SK-N-SH treated with all-trans-retinoic acid at 6 μM for 48 hours (cell line): ENCODE measurements at regions not wholly inside any gene's neighbourhood (a gene's known extent, or its start where the extent isn't known, plus 50 kb on each side); places are given as distances from the start of the nearest gene placed in this dataset.

Experiments
- ATAC-seq: fragments of 200-7000 bp; cut with Tn5 transposase; 3 replicates; pipeline ENCODE4 v1.9.1; 2020; ENCODE audit warnings: mild to moderate bottlenecking, moderate library complexity
- ARNTL ChIP-seq: fragments of 450-650 bp; formaldehyde crosslinking; IDR thresholded peaks from 2 replicates; pipeline ENCODE4 v1.5.0; 2020; ENCODE audit warnings: low read depth, mild to moderate bottlenecking, moderate library complexity, borderline replicate concordance
- BACH2 ChIP-seq: fragments of 250-450 bp; sonication (Bioruptor Pico); IDR thresholded peaks from 2 replicates; pipeline ENCODE4 v1.9.0; 2021; ENCODE audit warnings: mild to moderate bottlenecking, borderline replicate concordance
- CSDC2 ChIP-seq: fragments of 250-450 bp; sonication (Bioruptor Pico); IDR thresholded peaks from 2 replicates; pipeline ENCODE4 v1.5.0; 2020; ENCODE audit warnings: mild to moderate bottlenecking, moderate library complexity
- ESRRG ChIP-seq: fragments of 250-450 bp; sonication (Bioruptor Pico); IDR thresholded peaks from 2 replicates; pipeline ENCODE4 v1.6.1; 2021; ENCODE audit warnings: mild to moderate bottlenecking
- GLIS3 ChIP-seq: fragments of 250-450 bp; sonication (Bioruptor Pico); IDR thresholded peaks from 2 replicates; pipeline ENCODE4 v1.5.0; 2020; ENCODE audit warnings: mild to moderate bottlenecking, moderate library complexity
- ISL1 ChIP-seq: fragments of 250-450 bp; sonication (Bioruptor Pico); IDR thresholded peaks from 2 replicates; pipeline ENCODE4 v2.1.2; 2022; ENCODE audit warnings: mild to moderate bottlenecking, moderate library complexity
- OSR1 ChIP-seq: fragments of 250-450 bp; sonication (Bioruptor Pico); IDR thresholded peaks from 2 replicates; pipeline ENCODE4 v1.8.0; 2022; ENCODE audit warnings: moderate library complexity, mild to moderate bottlenecking, inconsistent platforms
- PPARA ChIP-seq: fragments of 250-450 bp; sonication (Bioruptor Pico); IDR thresholded peaks from 2 replicates; pipeline ENCODE4 v1.5.0; 2020; ENCODE audit warnings: mild to moderate bottlenecking, borderline replicate concordance
- RARB ChIP-seq: fragments of 250-450 bp; sonication (Bioruptor Pico); IDR thresholded peaks from 2 replicates; pipeline ENCODE4 v1.8.0; 2021; ENCODE audit warnings: mild to moderate bottlenecking, moderate library complexity
- SNAI2 ChIP-seq: fragments of 250-450 bp; sonication (Bioruptor Pico); IDR thresholded peaks from 2 replicates; pipeline ENCODE4 v1.5.0; 2020; ENCODE audit warnings: mild to moderate bottlenecking, moderate library complexity
- TCF4 ChIP-seq: fragments of 250-450 bp; sonication (Bioruptor Pico); IDR thresholded peaks from 2 replicates; pipeline ENCODE4 v1.8.0; 2021; ENCODE audit warnings: mild to moderate bottlenecking, moderate library complexity, borderline replicate concordance
- TOX ChIP-seq: fragments of 250-450 bp; sonication (Bioruptor Pico); IDR thresholded peaks from 2 replicates; pipeline ENCODE4 v1.8.0; 2021; ENCODE audit warnings: mild to moderate bottlenecking, moderate library complexity, borderline replicate concordance
- ZFP3 ChIP-seq: fragments of 250-450 bp; sonication (Bioruptor Pico); IDR thresholded peaks from 2 replicates; pipeline ENCODE4 v1.5.0; 2020; ENCODE audit warnings: mild to moderate bottlenecking, moderate library complexity
- ZFP30 ChIP-seq: fragments of 450-650 bp; formaldehyde crosslinking; IDR thresholded peaks from 2 replicates; pipeline ENCODE4 v1.5.0; 2022; ENCODE audit warnings: mild to moderate bottlenecking, moderate library complexity
- ZNF565 ChIP-seq: fragments of 450-650 bp; formaldehyde crosslinking; conservative IDR thresholded peaks from 2 replicates; pipeline ENCODE4 v1.5.0; 2020; ENCODE audit warnings: low read depth, mild to moderate bottlenecking, moderate library complexity
- ZNF70 ChIP-seq: fragments of 450-650 bp; formaldehyde crosslinking; IDR thresholded peaks from 2 replicates; pipeline ENCODE4 v1.5.0; 2020; ENCODE audit warnings: mild to moderate bottlenecking, moderate library complexity
- TF ChIP-seq, protein P1 (sequence below): fragments of 250-450 bp; sonication (Bioruptor Pico); IDR thresholded peaks from 2 replicates; pipeline ENCODE4 v1.5.1; 2021; ENCODE audit warnings: mild to moderate bottlenecking, moderate library complexity
- TF ChIP-seq, protein P2 (sequence below): fragments of 250-450 bp; sonication (Bioruptor Pico); IDR thresholded peaks from 2 replicates; pipeline ENCODE4 v1.5.1; 2020; ENCODE audit warnings: low read depth, mild to moderate bottlenecking, moderate library complexity
- TF ChIP-seq, protein P3 (sequence below): fragments of 250-450 bp; sonication (Bioruptor Pico); IDR thresholded peaks from 2 replicates; pipeline ENCODE4 v1.8.0; 2021; ENCODE audit warnings: low read depth, mild to moderate bottlenecking, moderate library complexity, borderline replicate concordance
- TF ChIP-seq, protein P4 (sequence below): fragments of 250-450 bp; sonication (Bioruptor Pico); IDR thresholded peaks from 2 replicates; pipeline ENCODE4 v1.5.0; 2020; ENCODE audit warnings: mild to moderate bottlenecking, moderate library complexity
- TF ChIP-seq, protein P5 (sequence below): fragments of 250-450 bp; sonication (Bioruptor Pico); IDR thresholded peaks from 2 replicates; pipeline ENCODE4 v1.8.0; 2020; ENCODE audit warnings: mild to moderate bottlenecking, moderate library complexity, borderline replicate concordance

DNA sequence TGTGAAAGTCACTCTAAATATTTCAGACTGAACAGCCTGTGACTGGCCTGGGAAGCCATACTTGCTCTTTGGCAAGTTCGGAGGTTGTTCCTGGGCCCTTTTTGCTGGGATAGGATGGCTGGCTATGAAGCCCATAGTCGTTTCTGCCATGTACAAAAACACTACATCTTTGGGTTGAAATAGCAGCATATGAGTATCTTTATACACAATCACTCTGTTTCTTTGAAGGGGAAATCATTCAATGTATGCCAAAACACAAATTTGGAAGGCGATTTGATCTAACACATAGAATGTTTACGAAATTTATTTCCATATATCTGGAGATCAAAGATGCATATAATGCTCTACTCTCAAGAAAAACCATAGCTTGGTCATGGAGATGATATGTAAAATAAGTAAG, 192.9 kb downstream of the SQOR start (continued):
- no peak for TF ChIP-seq OSR1 (CRISPR knock-in tag)
- no peak for TF ChIP-seq ZNF70
- no peak for TF ChIP-seq ISL1 (CRISPR knock-in tag)
- TF ChIP-seq, protein P1, sequence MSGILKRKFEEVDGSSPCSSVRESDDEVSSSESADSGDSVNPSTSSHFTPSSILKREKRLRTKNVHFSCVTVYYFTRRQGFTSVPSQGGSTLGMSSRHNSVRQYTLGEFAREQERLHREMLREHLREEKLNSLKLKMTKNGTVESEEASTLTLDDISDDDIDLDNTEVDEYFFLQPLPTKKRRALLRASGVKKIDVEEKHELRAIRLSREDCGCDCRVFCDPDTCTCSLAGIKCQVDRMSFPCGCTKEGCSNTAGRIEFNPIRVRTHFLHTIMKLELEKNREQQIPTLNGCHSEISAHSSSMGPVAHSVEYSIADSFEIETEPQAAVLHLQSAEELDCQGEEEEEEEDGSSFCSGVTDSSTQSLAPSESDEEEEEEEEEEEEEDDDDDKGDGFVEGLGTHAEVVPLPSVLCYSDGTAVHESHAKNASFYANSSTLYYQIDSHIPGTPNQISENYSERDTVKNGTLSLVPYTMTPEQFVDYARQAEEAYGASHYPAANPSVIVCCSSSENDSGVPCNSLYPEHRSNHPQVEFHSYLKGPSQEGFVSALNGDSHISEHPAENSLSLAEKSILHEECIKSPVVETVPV, result no peak
- TF ChIP-seq RARB (CRISPR knock-in tag), result no peak

DNA sequence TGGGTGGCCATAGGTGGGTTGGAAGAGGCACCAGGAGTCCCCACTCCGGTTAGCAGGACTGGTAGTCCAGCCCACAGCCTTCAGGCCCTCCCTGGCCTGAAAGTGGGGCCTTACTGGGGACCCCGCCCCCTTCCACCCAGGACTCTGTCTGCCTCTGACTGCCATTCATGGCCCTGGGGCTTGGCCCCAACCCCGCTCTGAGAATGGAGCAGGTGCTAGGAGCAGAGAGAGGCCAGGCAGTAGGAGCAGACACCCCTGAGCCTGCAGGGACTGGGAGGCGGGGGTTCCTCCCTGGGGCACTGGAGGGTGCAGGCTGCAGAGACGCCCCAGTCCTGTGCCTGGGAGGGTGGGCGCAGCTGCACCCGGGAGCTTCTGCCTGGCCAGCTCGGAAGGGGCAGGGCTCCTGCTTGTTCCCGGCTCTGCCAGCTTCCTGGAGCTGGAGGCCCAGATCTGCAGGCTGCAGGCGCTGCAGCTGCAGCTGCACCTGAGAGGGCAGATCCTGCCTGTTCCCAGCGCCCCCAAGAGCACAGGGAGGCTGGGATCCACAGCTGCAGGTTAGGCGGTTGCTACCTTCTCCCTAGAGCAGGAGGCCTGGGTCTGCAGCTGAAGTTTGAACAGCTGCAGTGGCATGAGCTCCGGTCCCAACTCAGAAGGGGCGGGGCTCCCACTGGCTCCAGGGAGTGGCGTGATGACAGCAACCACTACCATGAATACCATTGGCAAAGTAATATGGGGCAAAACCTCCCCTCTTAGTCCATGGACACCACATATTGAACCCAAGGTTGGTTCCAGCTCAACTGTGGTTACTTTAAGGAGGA, 194.7 kb downstream of the SQOR start:
- no peak for ATAC-seq
- TF ChIP-seq, protein P2, sequence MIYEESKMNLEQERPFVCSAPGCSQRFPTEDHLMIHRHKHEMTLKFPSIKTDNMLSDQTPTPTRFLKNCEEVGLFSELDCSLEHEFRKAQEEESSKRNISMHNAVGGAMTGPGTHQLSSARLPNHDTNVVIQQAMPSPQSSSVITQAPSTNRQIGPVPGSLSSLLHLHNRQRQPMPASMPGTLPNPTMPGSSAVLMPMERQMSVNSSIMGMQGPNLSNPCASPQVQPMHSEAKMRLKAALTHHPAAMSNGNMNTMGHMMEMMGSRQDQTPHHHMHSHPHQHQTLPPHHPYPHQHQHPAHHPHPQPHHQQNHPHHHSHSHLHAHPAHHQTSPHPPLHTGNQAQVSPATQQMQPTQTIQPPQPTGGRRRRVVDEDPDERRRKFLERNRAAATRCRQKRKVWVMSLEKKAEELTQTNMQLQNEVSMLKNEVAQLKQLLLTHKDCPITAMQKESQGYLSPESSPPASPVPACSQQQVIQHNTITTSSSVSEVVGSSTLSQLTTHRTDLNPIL, result no peak
- no peak for TF ChIP-seq ZFP3
- TF ChIP-seq RARB (CRISPR knock-in tag), result no peak
- no peak for TF ChIP-seq PPARA (CRISPR knock-in tag)
- no peak for TF ChIP-seq TCF4 (CRISPR knock-in tag)
- no peak for TF ChIP-seq TOX (CRISPR knock-in tag)
- no peak for TF ChIP-seq ARNTL (CRISPR knock-in tag)
- no peak for TF ChIP-seq BACH2 (CRISPR knock-in tag)
- no peak for TF ChIP-seq ZNF70
- TF ChIP-seq, protein P3, sequence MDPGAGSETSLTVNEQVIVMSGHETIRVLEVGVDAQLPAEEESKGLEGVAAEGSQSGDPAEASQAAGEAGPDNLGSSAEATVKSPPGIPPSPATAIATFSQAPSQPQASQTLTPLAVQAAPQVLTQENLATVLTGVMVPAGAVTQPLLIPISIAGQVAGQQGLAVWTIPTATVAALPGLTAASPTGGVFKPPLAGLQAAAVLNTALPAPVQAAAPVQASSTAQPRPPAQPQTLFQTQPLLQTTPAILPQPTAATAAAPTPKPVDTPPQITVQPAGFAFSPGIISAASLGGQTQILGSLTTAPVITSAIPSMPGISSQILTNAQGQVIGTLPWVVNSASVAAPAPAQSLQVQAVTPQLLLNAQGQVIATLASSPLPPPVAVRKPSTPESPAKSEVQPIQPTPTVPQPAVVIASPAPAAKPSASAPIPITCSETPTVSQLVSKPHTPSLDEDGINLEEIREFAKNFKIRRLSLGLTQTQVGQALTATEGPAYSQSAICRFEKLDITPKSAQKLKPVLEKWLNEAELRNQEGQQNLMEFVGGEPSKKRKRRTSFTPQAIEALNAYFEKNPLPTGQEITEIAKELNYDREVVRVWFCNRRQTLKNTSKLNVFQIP, result no peak
- TF ChIP-seq, protein P4, sequence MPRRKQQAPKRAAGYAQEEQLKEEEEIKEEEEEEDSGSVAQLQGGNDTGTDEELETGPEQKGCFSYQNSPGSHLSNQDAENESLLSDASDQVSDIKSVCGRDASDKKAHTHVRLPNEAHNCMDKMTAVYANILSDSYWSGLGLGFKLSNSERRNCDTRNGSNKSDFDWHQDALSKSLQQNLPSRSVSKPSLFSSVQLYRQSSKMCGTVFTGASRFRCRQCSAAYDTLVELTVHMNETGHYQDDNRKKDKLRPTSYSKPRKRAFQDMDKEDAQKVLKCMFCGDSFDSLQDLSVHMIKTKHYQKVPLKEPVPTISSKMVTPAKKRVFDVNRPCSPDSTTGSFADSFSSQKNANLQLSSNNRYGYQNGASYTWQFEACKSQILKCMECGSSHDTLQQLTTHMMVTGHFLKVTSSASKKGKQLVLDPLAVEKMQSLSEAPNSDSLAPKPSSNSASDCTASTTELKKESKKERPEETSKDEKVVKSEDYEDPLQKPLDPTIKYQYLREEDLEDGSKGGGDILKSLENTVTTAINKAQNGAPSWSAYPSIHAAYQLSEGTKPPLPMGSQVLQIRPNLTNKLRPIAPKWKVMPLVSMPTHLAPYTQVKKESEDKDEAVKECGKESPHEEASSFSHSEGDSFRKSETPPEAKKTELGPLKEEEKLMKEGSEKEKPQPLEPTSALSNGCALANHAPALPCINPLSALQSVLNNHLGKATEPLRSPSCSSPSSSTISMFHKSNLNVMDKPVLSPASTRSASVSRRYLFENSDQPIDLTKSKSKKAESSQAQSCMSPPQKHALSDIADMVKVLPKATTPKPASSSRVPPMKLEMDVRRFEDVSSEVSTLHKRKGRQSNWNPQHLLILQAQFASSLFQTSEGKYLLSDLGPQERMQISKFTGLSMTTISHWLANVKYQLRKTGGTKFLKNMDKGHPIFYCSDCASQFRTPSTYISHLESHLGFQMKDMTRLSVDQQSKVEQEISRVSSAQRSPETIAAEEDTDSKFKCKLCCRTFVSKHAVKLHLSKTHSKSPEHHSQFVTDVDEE (CRISPR knock-in tag), result no peak
- TF ChIP-seq, protein P5, sequence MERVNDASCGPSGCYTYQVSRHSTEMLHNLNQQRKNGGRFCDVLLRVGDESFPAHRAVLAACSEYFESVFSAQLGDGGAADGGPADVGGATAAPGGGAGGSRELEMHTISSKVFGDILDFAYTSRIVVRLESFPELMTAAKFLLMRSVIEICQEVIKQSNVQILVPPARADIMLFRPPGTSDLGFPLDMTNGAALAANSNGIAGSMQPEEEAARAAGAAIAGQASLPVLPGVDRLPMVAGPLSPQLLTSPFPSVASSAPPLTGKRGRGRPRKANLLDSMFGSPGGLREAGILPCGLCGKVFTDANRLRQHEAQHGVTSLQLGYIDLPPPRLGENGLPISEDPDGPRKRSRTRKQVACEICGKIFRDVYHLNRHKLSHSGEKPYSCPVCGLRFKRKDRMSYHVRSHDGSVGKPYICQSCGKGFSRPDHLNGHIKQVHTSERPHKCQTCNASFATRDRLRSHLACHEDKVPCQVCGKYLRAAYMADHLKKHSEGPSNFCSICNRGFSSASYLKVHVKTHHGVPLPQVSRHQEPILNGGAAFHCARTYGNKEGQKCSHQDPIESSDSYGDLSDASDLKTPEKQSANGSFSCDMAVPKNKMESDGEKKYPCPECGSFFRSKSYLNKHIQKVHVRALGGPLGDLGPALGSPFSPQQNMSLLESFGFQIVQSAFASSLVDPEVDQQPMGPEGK (CRISPR knock-in tag), result no peak
- TF ChIP-seq ZFP30, result no peak
- TF ChIP-seq CSDC2 (CRISPR knock-in tag), result no peak
- no peak for TF ChIP-seq ZNF565
- no peak for TF ChIP-seq ISL1 (CRISPR knock-in tag)
- no peak for TF ChIP-seq OSR1 (CRISPR knock-in tag)

GRCh38 chr15:45831787-45832186, 197.0 kb downstream of the SQOR start:
- ATAC-seq, result no peak
- TF ChIP-seq BACH2 (CRISPR knock-in tag) (no peak), ZFP3 (no peak), ISL1 (CRISPR knock-in tag) (no peak), ESRRG (CRISPR knock-in tag) (no peak), ZNF565 (no peak), RARB (CRISPR knock-in tag) (no peak), TCF4 (CRISPR knock-in tag) (no peak), TOX (CRISPR knock-in tag) (no peak), ZNF70 (no peak), GLIS3 (no peak), ZFP30 (no peak), SNAI2 (CRISPR knock-in tag) (no peak), CSDC2 (CRISPR knock-in tag) (no peak), OSR1 (CRISPR knock-in tag) (no peak)
- TF ChIP-seq, protein P5 (CRISPR knock-in tag), result no peak
- TF ChIP-seq, protein P3, result no peak
- TF ChIP-seq, protein P1, result no peak
